Fibroblast of lung (primary cell): ENCODE measurements at regions not wholly inside any gene's neighbourhood (a gene's known extent, or its start where the extent isn't known, plus 50 kb on each side); places are given as distances from the start of the nearest gene placed in this dataset.

ENCODE experiments used
- CTCF ChIP-seq, 2 donors: IDR thresholded peaks in 1 of 2; conservative IDR thresholded peaks in 1 of 2; 1 replicate in 1 of 2; 2 replicates in 1 of 2; pipeline ENCODE4 v1.5.1; 2011 to 2012; ENCODE audit warnings: low read length in 2 of 2, control low read depth in 1 of 2, inconsistent platforms in 1 of 2, low read depth in 1 of 2, mild to moderate bottlenecking in 1 of 2
- EZH2 ChIP-seq: IDR thresholded peaks from 2 replicates; pipeline ENCODE4 v1.5.1; 2012; ENCODE audit warnings: low read length, control low read depth, mild to moderate bottlenecking; ENCODE audit errors: missing control alignments

GRCh38 chr13:82702513-82702912 is 1179.8 kb downstream of the SLITRK1 start:
- TF ChIP-seq CTCF (conservative IDR thresholded peaks at IDR 0.05 in 1 of 2, IDR thresholded peaks at IDR 0.05 in 1 of 2; ENCODE audit: low read depth in 1 of 2, low read length in 2 of 2) (no peak), EZH2 (no peak)
